ENCODE measurements at regions not wholly inside any gene's neighbourhood (a gene's known extent, or its start where the extent isn't known, plus 50 kb on each side); places are given as distances from the start of the nearest gene placed in this dataset.
A peak's percentile ranks its signal among the peaks of the same experiment; 100 is the strongest.

DNA sequence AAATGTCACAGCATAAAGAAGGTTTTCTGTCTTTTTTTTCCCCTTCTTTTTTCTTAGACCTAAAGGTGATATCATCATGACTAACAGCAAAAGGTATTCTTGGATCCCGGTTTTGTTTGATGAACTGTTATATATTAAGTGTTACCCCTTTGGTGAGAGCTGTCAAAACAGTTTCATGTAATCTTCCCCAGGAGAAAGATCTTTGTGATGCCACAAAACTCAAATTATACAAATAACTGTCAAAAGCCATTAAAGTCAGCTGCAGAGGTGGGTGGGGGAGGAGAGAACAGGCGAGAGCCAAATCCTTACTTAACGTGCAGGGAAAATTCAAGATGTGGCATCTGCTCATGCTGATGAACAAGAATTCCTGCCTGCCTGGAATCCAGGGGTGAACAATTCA, 258.2 kb downstream of the BMP7 start:
- no peaks in the 10 kb centered on the region for H3K36me3 ChIP-seq
- peaks cover 0 to 26% (median 24%) of the 10 kb centered on the region in 4 donors for H3K4me1 ChIP-seq
- H3K27me3 ChIP-seq: peaks cover 0 to 7% (median 0%) of the 10 kb centered on the region in 4 donors
- TF ChIP-seq POLR2A (IDR thresholded peaks at IDR 0.05; ENCODE audit: low read depth) (no peak), EP300 (IDR thresholded peaks at IDR 0.05) (no peak)
- TF ChIP-seq, protein P1, sequence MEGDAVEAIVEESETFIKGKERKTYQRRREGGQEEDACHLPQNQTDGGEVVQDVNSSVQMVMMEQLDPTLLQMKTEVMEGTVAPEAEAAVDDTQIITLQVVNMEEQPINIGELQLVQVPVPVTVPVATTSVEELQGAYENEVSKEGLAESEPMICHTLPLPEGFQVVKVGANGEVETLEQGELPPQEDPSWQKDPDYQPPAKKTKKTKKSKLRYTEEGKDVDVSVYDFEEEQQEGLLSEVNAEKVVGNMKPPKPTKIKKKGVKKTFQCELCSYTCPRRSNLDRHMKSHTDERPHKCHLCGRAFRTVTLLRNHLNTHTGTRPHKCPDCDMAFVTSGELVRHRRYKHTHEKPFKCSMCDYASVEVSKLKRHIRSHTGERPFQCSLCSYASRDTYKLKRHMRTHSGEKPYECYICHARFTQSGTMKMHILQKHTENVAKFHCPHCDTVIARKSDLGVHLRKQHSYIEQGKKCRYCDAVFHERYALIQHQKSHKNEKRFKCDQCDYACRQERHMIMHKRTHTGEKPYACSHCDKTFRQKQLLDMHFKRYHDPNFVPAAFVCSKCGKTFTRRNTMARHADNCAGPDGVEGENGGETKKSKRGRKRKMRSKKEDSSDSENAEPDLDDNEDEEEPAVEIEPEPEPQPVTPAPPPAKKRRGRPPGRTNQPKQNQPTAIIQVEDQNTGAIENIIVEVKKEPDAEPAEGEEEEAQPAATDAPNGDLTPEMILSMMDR (IDR thresholded peaks at IDR 0.05): no peak
- no peak overlapping the region for H3K27ac ChIP-seq (replicated peaks in 1 of 4)
- intact Hi-C loops (cut with DNase I): no loop called here
- no peaks in the 10 kb centered on the region for H3K9me3 ChIP-seq
- no peak overlapping the region for H3K4me3 ChIP-seq
- no peak for DNase-seq (ENCODE audit: extremely low spot score)
- WGBS: 23% methylated on average over 3 of the region's 3 CpGs

DNA sequence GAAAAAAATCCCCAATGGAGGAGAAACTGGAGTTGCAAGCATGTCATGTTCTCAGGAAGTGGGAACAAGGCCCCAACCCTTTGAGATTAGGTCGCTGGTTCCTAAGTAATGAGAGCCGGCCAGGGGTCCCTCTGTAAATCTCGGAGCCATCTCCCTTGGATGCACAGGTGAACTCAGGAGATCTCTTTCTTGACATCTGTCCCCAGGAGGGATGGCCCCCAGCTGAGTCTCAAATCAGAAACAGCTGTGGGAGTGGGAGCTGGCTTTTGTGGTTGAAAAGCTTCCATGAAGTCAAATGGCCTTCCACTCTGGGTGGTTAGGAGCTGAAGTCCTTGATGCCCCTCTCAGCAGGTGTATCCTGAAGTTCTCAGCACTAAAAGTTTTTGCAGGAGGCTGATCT, 257.1 kb downstream of the BMP7 start:
- Histone ChIP-seq H3K27ac (replicated peaks in 1 of 4) (no peak overlapping the region), H3K9me3 (no peaks in the 10 kb centered on the region), H3K4me1 (peaks cover 0 to 34% (median 32%) of the 10 kb centered on the region in 4 donors), H3K36me3 (no peaks in the 10 kb centered on the region), H3K27me3 (peaks cover 0 to 7% (median 0%) of the 10 kb centered on the region in 4 donors), H3K4me3 (no peak overlapping the region)
- WGBS: 84% methylated on average over 3 of the region's 3 CpGs
- intact Hi-C loops (cut with DNase I): no loop called here
- TF ChIP-seq, protein P1 (IDR thresholded peaks at IDR 0.05): no peak
- TF ChIP-seq POLR2AphosphoS5 (IDR thresholded peaks at IDR 0.05): no peak
- no peak for DNase-seq (ENCODE audit: extremely low spot score)

DNA sequence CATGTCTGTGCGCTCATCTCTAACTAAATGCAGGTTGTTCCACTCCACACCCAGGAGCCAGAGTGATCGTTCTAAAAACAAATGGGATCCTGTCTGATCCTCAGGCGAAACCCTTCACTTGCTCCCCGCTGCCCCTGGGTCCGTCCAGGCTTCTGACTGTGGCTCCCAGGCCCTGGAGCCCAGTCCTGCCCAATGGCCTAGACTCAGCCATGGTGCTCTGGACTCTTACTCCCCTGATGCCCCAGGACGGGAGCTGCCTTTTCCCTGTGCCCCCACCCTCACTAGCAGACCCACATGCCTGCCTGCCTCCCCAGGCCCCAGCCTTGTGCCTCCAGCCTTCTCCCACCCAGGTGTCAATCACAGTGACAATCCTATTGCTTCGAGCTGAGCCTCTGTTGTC, 256.7 kb downstream of the BMP7 start:
- no peak for TF ChIP-seq POLR2AphosphoS5 (IDR thresholded peaks at IDR 0.05)
- TF ChIP-seq POLR2A (IDR thresholded peaks at IDR 0.05; ENCODE audit: low read depth): no peak
- TF ChIP-seq, protein P1 (IDR thresholded peaks at IDR 0.05): no peak
- TF ChIP-seq EP300 (IDR thresholded peaks at IDR 0.05): no peak
- 79% methylated on average over 5 of the region's 7 CpGs for WGBS
- H3K36me3 ChIP-seq: no peaks in the 10 kb centered on the region
- no peaks in the 10 kb centered on the region for H3K9me3 ChIP-seq
- no peak overlapping the region for H3K27ac ChIP-seq (replicated peaks in 1 of 4)
- H3K4me1 ChIP-seq: peaks cover 0 to 34% (median 32%) of the 10 kb centered on the region in 4 donors
- DNase-seq (ENCODE audit: extremely low spot score): no peak
- H3K27me3 ChIP-seq: peaks cover 0 to 7% (median 0%) of the 10 kb centered on the region in 4 donors
- intact Hi-C loops (cut with DNase I): no loop called here
- H3K4me3 ChIP-seq: no peak overlapping the region

DNA sequence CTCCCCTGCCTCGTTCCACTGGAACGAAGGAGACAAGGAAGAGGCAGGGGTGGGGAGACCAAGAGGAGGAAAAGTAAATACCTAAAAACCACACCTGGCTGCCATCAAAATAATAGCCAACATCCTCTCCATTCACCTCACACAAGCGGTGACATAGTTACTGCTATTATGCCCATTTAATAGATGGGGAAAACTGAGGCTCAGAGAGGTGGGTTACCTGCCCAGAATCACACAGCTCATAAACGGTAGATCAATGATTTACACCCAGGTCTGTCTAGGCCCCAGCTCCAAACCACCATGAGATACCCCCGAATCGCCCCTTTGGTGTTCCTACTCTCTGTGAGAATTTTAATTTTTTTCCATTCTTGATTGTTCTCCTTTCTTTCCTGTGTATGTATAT, 253.8 kb downstream of the BMP7 start:
- peaks cover 0 to 3% (median 0%) of the 10 kb centered on the region in 4 donors for H3K27me3 ChIP-seq

GRCh38 chr20:57013217-57013616, 253.2 kb downstream of the BMP7 start:
- H3K4me1 ChIP-seq: peaks cover 0 to 28% (median 23%) of the 10 kb centered on the region in 4 donors
- H3K4me3 ChIP-seq: no peak overlapping the region
- H3K36me3 ChIP-seq: no peaks in the 10 kb centered on the region
- 44% methylated on average over 1 of the region's 1 CpG for WGBS
- DNase-seq (ENCODE audit: extremely low spot score): no peak
- intact Hi-C loops (cut with DNase I): no loop called here
- no peak for TF ChIP-seq POLR2AphosphoS5 (IDR thresholded peaks at IDR 0.05)
- TF ChIP-seq EP300 (IDR thresholded peaks at IDR 0.05): no peak
- no peak for TF ChIP-seq POLR2A (IDR thresholded peaks at IDR 0.05; ENCODE audit: low read depth)
- peaks cover 0 to 3% (median 0%) of the 10 kb centered on the region in 4 donors for H3K27me3 ChIP-seq
- H3K9me3 ChIP-seq: no peaks in the 10 kb centered on the region
- no peak overlapping the region for H3K27ac ChIP-seq (replicated peaks in 1 of 4)

More for the DNA sequence above, 253.8 kb downstream of the BMP7 start:
- 93% methylated on average over 6 of the region's 6 CpGs for WGBS
- H3K4me1 ChIP-seq: peaks cover 0 to 34% (median 28%) of the 10 kb centered on the region in 4 donors
- TF ChIP-seq EP300 (IDR thresholded peaks at IDR 0.05): no peak
- H3K9me3 ChIP-seq: no peaks in the 10 kb centered on the region
- no peak overlapping the region for H3K27ac ChIP-seq (replicated peaks in 1 of 4)
- no peak overlapping the region for H3K4me3 ChIP-seq
- H3K36me3 ChIP-seq: no peaks in the 10 kb centered on the region
- intact Hi-C loops (cut with DNase I): no loop called here
- no peak for DNase-seq (ENCODE audit: extremely low spot score)

DNA sequence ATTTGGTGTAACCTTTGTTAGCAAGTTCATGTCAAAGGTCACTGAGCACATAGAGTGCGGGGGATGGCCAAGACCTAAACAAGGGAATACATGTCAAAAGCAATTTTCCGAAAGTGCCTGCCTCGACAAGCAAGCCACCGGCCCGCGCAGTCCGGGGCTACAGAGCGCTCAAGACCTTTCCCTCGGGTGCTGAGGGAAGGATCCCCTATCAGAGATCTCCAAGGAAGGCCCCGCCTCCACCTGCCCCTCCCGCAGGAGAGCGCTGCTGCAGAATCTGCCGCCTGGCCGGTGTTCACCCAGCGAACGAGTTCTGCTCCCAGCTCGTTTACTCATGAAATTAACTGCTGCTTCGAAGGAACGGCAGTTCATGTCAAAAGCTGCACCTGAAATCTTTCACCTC, 252.7 kb downstream of the BMP7 start:
- Histone ChIP-seq H3K4me1 (peaks cover 0 to 23% (median 17%) of the 10 kb centered on the region in 4 donors), H3K4me3 (peak overlapping the region in 3 of 4 donors; percentile 1 to 7 (median 3)), H3K9me3 (no peaks in the 10 kb centered on the region), H3K27ac (replicated peaks in 1 of 4) (no peak overlapping the region), H3K27me3 (peaks cover 0 to 5% (median 0%) of the 10 kb centered on the region in 4 donors), H3K36me3 (no peaks in the 10 kb centered on the region)
- TF ChIP-seq POLR2AphosphoS5 (IDR thresholded peaks at IDR 0.05) (no peak), POLR2A (IDR thresholded peaks at IDR 0.05; ENCODE audit: low read depth) (no peak), EP300 (IDR thresholded peaks at IDR 0.05) (no peak)
- TF ChIP-seq, protein P1 (IDR thresholded peaks at IDR 0.05): no peak
- no peak for DNase-seq (ENCODE audit: extremely low spot score)
- intact Hi-C loops (cut with DNase I): no loop called here
- WGBS: 10% methylated on average over 17 of the region's 19 CpGs

All from esophagus muscularis mucosa (tissue), 4 donors.